ENCODE measurements at regions not wholly inside any gene's neighbourhood (a gene's known extent, or its start where the extent isn't known, plus 50 kb on each side); places are given as distances from the start of the nearest gene placed in this dataset.
"Not testable (repeated sequence)": the region's sequence is repeated elsewhere in the genome, so short reads cannot be mapped to it uniquely, and the experiment has no call there.

DNA sequence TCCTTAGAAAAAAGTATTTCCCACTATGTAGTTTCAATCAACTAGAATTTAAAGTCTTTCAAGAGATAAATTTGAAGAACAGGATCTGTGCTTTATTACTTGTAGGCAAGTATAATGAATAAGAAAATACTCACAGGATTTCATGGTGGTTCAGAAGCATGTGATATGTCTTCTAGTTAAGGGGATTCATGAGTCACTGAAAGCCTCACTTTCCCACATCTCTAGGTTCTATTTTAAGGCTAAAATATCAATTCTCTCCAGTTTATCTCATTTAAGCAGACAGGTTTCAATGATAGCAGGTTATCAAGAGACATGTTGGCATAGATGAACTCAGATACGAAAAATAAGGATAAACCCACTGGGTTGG is 437.8 kb upstream of the BCHE start:
- no peak for TF ChIP-seq TAF1 (IDR thresholded peaks at IDR 0.05; ENCODE audit: borderline replicate concordance, low read depth, low read length)
- TF ChIP-seq POLR2AphosphoS5 (IDR thresholded peaks at IDR 0.05; ENCODE audit: low read depth, low read length), result no peak
- TF ChIP-seq POLR2A (IDR thresholded peaks at IDR 0.05; ENCODE audit: low read depth, low read length), result no peak
- FAIRE-seq (no peak), DNase-seq (ENCODE audit: insufficient read length) (no peak)

DNA sequence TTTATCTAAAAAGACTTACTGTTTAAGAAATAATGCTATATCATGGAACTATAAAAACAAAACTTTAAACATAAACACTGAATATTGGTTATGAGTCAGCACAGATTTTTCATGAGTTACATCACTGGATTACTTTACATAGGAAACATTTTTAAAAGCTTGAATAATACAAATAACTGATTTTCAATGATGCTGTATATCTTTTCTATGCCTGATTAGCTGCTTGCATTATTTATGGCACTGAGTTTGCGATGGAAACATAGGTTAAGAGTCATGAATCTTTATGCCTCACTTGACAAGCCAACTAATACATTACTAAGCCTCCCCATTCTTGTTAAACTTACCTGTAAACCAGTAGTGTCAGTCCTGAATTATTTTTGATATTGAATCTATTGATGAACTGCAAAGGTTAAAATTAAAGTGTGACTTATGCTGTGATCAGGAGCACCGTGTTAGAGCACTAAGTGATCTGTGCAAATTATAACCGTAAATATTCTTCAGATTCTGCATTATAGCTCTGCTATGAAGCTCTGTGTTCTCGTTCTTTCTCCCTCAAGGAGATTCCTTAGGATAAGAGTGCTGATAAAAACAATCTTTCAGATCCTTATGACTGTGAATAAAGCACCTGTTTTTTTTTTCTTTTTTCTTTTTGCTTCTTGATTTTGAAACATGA is 437.3 kb upstream of the BCHE start:
- no peak for FAIRE-seq
- no peak for DNase-seq (ENCODE audit: insufficient read length)
- TF ChIP-seq POLR2A (IDR thresholded peaks at IDR 0.05; ENCODE audit: low read depth, low read length) (no peak), TAF1 (IDR thresholded peaks at IDR 0.05; ENCODE audit: borderline replicate concordance, low read depth, low read length) (no peak)

- TF ChIP-seq TAF1 (IDR thresholded peaks at IDR 0.05; ENCODE audit: borderline replicate concordance, low read depth, low read length), result no peak
- no peak for TF ChIP-seq POLR2AphosphoS5 (IDR thresholded peaks at IDR 0.05; ENCODE audit: low read depth, low read length)
- TF ChIP-seq POLR2A (IDR thresholded peaks at IDR 0.05; ENCODE audit: low read depth, low read length), result no peak
- no peak for FAIRE-seq
- DNase-seq (ENCODE audit: insufficient read length), result no peak
Observed at GRCh38 chr3:166270429-166270828, 433.2 kb upstream of the BCHE start.

- TF ChIP-seq POLR2A (IDR thresholded peaks at IDR 0.05; ENCODE audit: low read depth, low read length) (no peak), TAF1 (IDR thresholded peaks at IDR 0.05; ENCODE audit: borderline replicate concordance, low read depth, low read length) (no peak), POLR2AphosphoS5 (IDR thresholded peaks at IDR 0.05; ENCODE audit: low read depth, low read length) (no peak)
- FAIRE-seq (no peak), DNase-seq (ENCODE audit: insufficient read length) (no peak)
Observed at GRCh38 chr3:166265153-166265552, 427.9 kb upstream of the BCHE start.

- no peak for FAIRE-seq
- TF ChIP-seq TAF1 (IDR thresholded peaks at IDR 0.05; ENCODE audit: borderline replicate concordance, low read depth, low read length) (no peak), POLR2AphosphoS5 (IDR thresholded peaks at IDR 0.05; ENCODE audit: low read depth, low read length) (no peak), POLR2A (IDR thresholded peaks at IDR 0.05; ENCODE audit: low read depth, low read length) (no peak)
- no peak for DNase-seq (ENCODE audit: insufficient read length)
Observed at GRCh38 chr3:166263460-166263859, 426.2 kb upstream of the BCHE start.

- FAIRE-seq; DNase-seq (ENCODE audit: insufficient read length): not testable (repeated sequence)
Observed at GRCh38 chr3:166258293-166258850, 421.1 kb upstream of the BCHE start.

DNA sequence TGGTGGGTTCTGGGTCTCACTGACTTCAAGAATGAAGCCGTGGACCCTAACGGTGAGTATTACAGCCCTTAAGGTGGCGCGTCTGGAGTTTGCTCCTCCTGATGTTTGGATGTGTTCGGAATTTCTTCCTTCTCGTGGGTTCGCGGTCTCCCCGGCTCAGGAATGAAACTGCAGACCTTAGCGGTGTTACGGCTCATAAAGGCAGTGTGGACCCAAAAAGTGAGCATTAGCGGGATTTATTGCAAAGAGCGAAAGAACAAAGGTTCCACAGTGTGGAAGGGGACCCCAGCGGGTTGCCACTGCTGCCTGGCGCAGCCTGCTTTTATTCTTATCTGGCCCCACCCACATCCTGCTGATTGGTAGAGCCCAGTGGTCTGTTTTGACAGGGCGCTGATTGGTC is 420.5 kb upstream of the BCHE start:
- no peak for DNase-seq (ENCODE audit: insufficient read length)
- TF ChIP-seq POLR2A (IDR thresholded peaks at IDR 0.05; ENCODE audit: low read depth, low read length), result no peak
- no peak for TF ChIP-seq POLR2AphosphoS5 (IDR thresholded peaks at IDR 0.05; ENCODE audit: low read depth, low read length)
- TF ChIP-seq TAF1 (IDR thresholded peaks at IDR 0.05; ENCODE audit: borderline replicate concordance, low read depth, low read length), result no peak
- no peak for FAIRE-seq

DNA sequence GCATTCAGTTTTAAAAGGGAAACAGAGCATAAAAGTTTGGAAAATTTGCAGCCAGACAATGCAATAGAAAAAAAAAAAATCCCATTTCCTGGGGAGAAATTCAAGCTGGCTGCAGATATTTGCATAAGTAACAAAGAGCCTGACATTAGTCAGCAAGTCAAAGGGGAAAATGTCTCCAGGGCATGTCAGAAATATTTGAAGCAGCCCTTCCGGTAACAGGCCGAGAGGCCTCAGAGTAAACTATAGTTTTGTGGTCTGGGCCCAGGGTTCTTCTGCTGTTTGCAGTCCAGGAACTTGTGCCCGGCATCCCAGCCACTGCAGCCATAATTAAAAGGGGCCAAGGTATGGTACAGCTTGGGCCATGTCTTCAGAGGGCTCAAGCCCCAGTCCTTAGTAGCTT is 411.6 kb upstream of the BCHE start:
- FAIRE-seq, result no peak
- DNase-seq (ENCODE audit: insufficient read length), result no peak
- TF ChIP-seq POLR2AphosphoS5 (IDR thresholded peaks at IDR 0.05; ENCODE audit: low read depth, low read length) (no peak), POLR2A (IDR thresholded peaks at IDR 0.05; ENCODE audit: low read depth, low read length) (no peak), TAF1 (IDR thresholded peaks at IDR 0.05; ENCODE audit: borderline replicate concordance, low read depth, low read length) (no peak)

DNA sequence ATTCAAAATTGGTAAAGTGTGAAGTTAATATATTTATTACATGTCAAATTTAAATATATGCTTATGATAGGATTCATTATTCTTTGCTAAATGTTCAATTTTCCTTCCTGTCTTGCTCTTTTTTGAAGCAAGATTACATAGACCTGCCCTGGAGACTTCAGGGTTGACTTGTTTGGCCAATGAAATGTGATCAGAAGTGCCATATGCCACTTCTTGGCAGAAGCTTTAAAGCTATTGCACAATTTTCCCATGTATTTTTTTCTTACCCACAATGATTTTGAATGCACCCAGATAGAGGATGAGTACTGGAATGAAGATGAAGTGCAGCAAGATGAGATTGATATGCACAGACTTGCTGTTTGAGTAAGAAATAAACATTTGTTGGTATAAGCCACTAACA is 406.3 kb upstream of the BCHE start:
- FAIRE-seq (no peak), DNase-seq (ENCODE audit: insufficient read length) (no peak)
- TF ChIP-seq TAF1 (IDR thresholded peaks at IDR 0.05; ENCODE audit: borderline replicate concordance, low read depth, low read length) (no peak), POLR2AphosphoS5 (IDR thresholded peaks at IDR 0.05; ENCODE audit: low read depth, low read length) (no peak), POLR2A (IDR thresholded peaks at IDR 0.05; ENCODE audit: low read depth, low read length) (no peak)

GRCh38 chr3:166223120-166223519 is 385.9 kb upstream of the BCHE start:
- FAIRE-seq (no peak), DNase-seq (ENCODE audit: insufficient read length) (no peak)
- TF ChIP-seq POLR2AphosphoS5 (IDR thresholded peaks at IDR 0.05; ENCODE audit: low read depth, low read length) (no peak), TAF1 (IDR thresholded peaks at IDR 0.05; ENCODE audit: borderline replicate concordance, low read depth, low read length) (no peak), POLR2A (IDR thresholded peaks at IDR 0.05; ENCODE audit: low read depth, low read length) (no peak)

DNA sequence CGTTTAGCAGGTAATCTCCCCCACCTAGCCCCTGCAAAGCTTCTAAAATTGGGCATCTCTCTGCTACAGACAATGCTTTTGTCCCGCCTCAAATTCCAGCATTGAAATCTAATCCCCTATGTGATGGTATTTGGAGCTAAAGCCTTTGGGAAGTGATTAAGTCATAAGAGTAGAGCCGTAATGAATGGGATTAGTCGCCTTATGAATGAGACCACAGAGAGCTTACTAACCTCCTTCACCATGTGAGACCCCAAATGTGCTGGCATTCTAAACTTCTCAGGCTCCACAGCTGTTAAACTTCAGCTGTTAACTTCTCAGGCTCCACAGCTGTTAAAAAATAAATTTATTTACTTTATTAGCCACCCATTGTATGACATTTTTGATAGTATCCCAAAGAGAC is 374.2 kb upstream of the BCHE start:
- FAIRE-seq, result no peak
- TF ChIP-seq POLR2AphosphoS5 (IDR thresholded peaks at IDR 0.05; ENCODE audit: low read depth, low read length) (no peak), TAF1 (IDR thresholded peaks at IDR 0.05; ENCODE audit: borderline replicate concordance, low read depth, low read length) (no peak), POLR2A (IDR thresholded peaks at IDR 0.05; ENCODE audit: low read depth, low read length) (no peak)
- no peak for DNase-seq (ENCODE audit: insufficient read length)

DNA sequence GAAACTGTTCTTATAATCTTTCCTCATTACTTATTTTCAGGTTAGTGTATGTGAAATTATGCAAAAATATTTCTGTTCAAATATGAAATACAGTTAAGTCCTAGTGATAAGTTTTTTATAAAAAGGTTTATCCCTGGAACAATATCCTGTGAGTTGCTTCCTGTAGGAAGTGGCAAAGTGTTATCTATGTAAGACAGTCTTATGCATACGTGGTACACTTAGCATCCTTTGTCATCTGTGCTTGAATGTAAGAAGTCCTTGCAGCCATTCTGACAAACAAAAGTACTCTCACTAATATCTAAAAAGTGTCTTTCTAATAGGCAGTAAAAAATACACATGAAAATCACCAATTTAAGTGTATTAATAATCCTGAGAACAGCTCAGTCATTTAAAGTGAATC is 372.5 kb upstream of the BCHE start:
- no peak for TF ChIP-seq TAF1 (IDR thresholded peaks at IDR 0.05; ENCODE audit: borderline replicate concordance, low read depth, low read length)
- TF ChIP-seq POLR2AphosphoS5 (IDR thresholded peaks at IDR 0.05; ENCODE audit: low read depth, low read length), result no peak
- no peak for TF ChIP-seq POLR2A (IDR thresholded peaks at IDR 0.05; ENCODE audit: low read depth, low read length)
- DNase-seq (ENCODE audit: insufficient read length), result no peak

More for the DNA sequence above, 372.5 kb upstream of the BCHE start:
- FAIRE-seq, result no peak

Measured in GM12892 (cell line).